DND-41 (cell line): ENCODE measurements at regions not wholly inside any gene's neighbourhood (a gene's known extent, or its start where the extent isn't known, plus 50 kb on each side); places are given as distances from the start of the nearest gene placed in this dataset.

Experiments used
- ATAC-seq: fragments of 200-7000 bp; cut with Tn5 transposase; 3 replicates; pipeline ENCODE4 v1.9.1; 2021; ENCODE audit warnings: low read depth; ENCODE audit not compliant: insufficient read depth
- DNase-seq: peaks from one replicate; pipeline ENCODE4 v3.0.0-alpha.2; 2020
- H2AFZ ChIP-seq: 2 replicates; pipeline ENCODE4 v1.6.0; 2012; ENCODE audit warnings: low read depth, low read length
- H3K27ac ChIP-seq: 2 replicates; pipeline ENCODE4 v1.5.1; 2012; ENCODE audit warnings: low read length, inconsistent platforms
- H3K27me3 ChIP-seq: fragments of 200-600 bp; sonication (generic); 2 replicates; pipeline ENCODE4 v1.6.0; 2012; ENCODE audit warnings: low read length, mild to moderate bottlenecking, inconsistent platforms; ENCODE audit not compliant: insufficient read depth, poor library complexity
- H3K36me3 ChIP-seq: 2 replicates; pipeline ENCODE4 v1.5.1; 2012; ENCODE audit warnings: low read length, inconsistent platforms; ENCODE audit not compliant: insufficient read depth
- H3K4me1 ChIP-seq: 2 replicates; pipeline ENCODE4 v1.5.1; 2012; ENCODE audit warnings: mild to moderate bottlenecking, low read length; ENCODE audit not compliant: insufficient read depth
- H3K4me2 ChIP-seq: 2 replicates; pipeline ENCODE4 v1.6.0; 2012; ENCODE audit warnings: mild to moderate bottlenecking, moderate library complexity, low read length, inconsistent platforms; ENCODE audit not compliant: insufficient read depth
- H3K4me3 ChIP-seq, 2 experiments: fragments of 200-600 bp in 1 of 2; shearing (Covaris generic) in 1 of 2; 2 replicates each; pipeline ENCODE4 v1.5.1; 2012 to 2016; ENCODE audit warnings: inconsistent platforms in 2 of 2, low read length in 2 of 2, mild to moderate bottlenecking in 2 of 2, low read depth in 1 of 2, moderate library complexity in 1 of 2
- H3K79me2 ChIP-seq: 2 replicates; pipeline ENCODE4 v1.6.0; 2012; ENCODE audit warnings: low read length, inconsistent platforms; ENCODE audit not compliant: insufficient read depth
- H3K9ac ChIP-seq: 2 replicates; pipeline ENCODE4 v1.6.0; 2012; ENCODE audit warnings: low read depth, mild to moderate bottlenecking, inconsistent platforms, low read length, moderate library complexity
- H3K9me3 ChIP-seq: 2 replicates; pipeline ENCODE4 v1.5.1; 2012; ENCODE audit warnings: low read length, moderate library complexity, mild to moderate bottlenecking, inconsistent platforms; ENCODE audit not compliant: insufficient read depth, severe bottlenecking
- H4K20me1 ChIP-seq: 2 replicates; pipeline ENCODE4 v1.6.0; 2012; ENCODE audit warnings: low read length; ENCODE audit not compliant: insufficient read depth
- CTCF ChIP-seq: IDR thresholded peaks from 2 replicates; pipeline ENCODE4 v1.5.1; 2012; ENCODE audit warnings: borderline replicate concordance, low read length, moderate library complexity, mild to moderate bottlenecking; ENCODE audit not compliant: poor library complexity, severe bottlenecking; ENCODE audit errors: extremely low read depth
- EZH2 ChIP-seq: IDR thresholded peaks from 3 replicates; pipeline ENCODE4 v1.6.1; 2012; ENCODE audit warnings: borderline replicate concordance, low read depth, mild to moderate bottlenecking, moderate library complexity, low read length, inconsistent platforms; ENCODE audit not compliant: severe bottlenecking

- ATAC-seq (no peak), DNase-seq (no peak)
- Histone ChIP-seq H3K9me3 (no peaks in the 10 kb centered on the region), H3K9ac (no peak overlapping the region), H3K4me3 (no peak overlapping the region), H3K36me3 (no peaks in the 10 kb centered on the region), H2AFZ (no peak overlapping the region), H3K4me1 (no peaks in the 10 kb centered on the region), H3K27me3 (no peaks in the 10 kb centered on the region), H3K79me2 (no peaks in the 10 kb centered on the region), H4K20me1 (peaks cover 7% of the 10 kb centered on the region), H3K4me2 (no peak overlapping the region), H3K27ac (no peak overlapping the region)
- no peak for TF ChIP-seq EZH2
- no peak for TF ChIP-seq CTCF
These were observed 525.6 kb downstream of the BRD1 start for GRCh38 chr22:49302150-49302460.

- no peak overlapping the region for H3K9ac ChIP-seq
- no peak overlapping the region for H3K4me2 ChIP-seq
- DNase-seq (no peak), ATAC-seq (no peak)
- H3K4me3 ChIP-seq: no peak overlapping the region
- peaks cover 7% of the 10 kb centered on the region for H4K20me1 ChIP-seq
- H3K4me1 ChIP-seq: no peaks in the 10 kb centered on the region
- no peak overlapping the region for H2AFZ ChIP-seq
- H3K9me3 ChIP-seq: no peaks in the 10 kb centered on the region
- no peaks in the 10 kb centered on the region for H3K79me2 ChIP-seq
- H3K27ac ChIP-seq: no peak overlapping the region
- H3K36me3 ChIP-seq: no peaks in the 10 kb centered on the region
- H3K27me3 ChIP-seq: no peaks in the 10 kb centered on the region
- TF ChIP-seq EZH2: no peak
- TF ChIP-seq CTCF: no peak
These were observed 526.1 kb downstream of the BRD1 start for GRCh38 chr22:49301398-49302149.

- Histone ChIP-seq H3K27ac (no peak overlapping the region), H3K4me3 (no peak overlapping the region), H3K4me2 (no peak overlapping the region), H2AFZ (no peak overlapping the region), H3K36me3 (no peaks in the 10 kb centered on the region), H3K79me2 (no peaks in the 10 kb centered on the region), H3K9ac (no peak overlapping the region), H3K4me1 (no peaks in the 10 kb centered on the region), H3K27me3 (no peaks in the 10 kb centered on the region), H3K9me3 (no peaks in the 10 kb centered on the region), H4K20me1 (peaks cover 7% of the 10 kb centered on the region)
- ATAC-seq: no peak
- DNase-seq: no peak
- no peak for TF ChIP-seq EZH2
These were observed 526.7 kb downstream of the BRD1 start for GRCh38 chr22:49300951-49301397.

GRCh38 chr22:49300241-49300640 is 527.4 kb downstream of the BRD1 start:
- Histone ChIP-seq H3K4me2 (no peak overlapping the region), H3K27me3 (no peaks in the 10 kb centered on the region), H3K79me2 (no peaks in the 10 kb centered on the region), H3K4me3 (no peak overlapping the region), H3K27ac (no peak overlapping the region), H4K20me1 (peaks cover 7% of the 10 kb centered on the region), H3K9me3 (no peaks in the 10 kb centered on the region), H3K9ac (no peak overlapping the region), H2AFZ (no peak overlapping the region), H3K4me1 (no peaks in the 10 kb centered on the region), H3K36me3 (no peaks in the 10 kb centered on the region)
- ATAC-seq (no peak), DNase-seq (no peak)
- TF ChIP-seq EZH2: no peak
